ENCODE measurements at regions not wholly inside any gene's neighbourhood (a gene's known extent, or its start where the extent isn't known, plus 50 kb on each side); places are given as distances from the start of the nearest gene placed in this dataset.

DNA sequence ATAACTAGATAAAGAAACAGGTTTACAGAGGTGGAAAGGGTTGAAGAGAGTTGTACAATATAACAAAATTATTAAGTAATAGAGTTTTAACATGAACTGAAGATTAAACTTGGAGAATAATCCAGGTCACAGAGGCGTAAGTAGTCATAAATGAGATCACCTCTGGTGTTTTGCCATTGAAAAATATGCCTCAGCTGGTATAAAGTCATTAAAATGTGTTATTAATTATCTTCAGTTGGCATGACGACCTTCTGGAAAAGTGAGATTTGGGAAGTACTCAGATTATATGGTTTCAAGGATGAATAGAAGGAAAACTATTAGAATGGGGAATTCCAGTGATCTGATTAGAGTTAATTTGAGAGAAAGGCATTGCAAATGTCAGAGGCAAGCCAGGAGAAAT lies 237.5 kb upstream of the ANXA10 start:
- TF ChIP-seq EZH2 (IDR thresholded peaks at IDR 0.05) = no peak
- TF ChIP-seq POLR2AphosphoS5 (IDR thresholded peaks at IDR 0.05; ENCODE audit: borderline replicate concordance, low read depth, low read length) = no peak
- TF ChIP-seq FOXP2 (optimal IDR thresholded peaks at IDR 0.05; ENCODE audit: control extremely low read depth, extremely low read length, insufficient read depth) = no peak
